ENCODE measurements at regions not wholly inside any gene's neighbourhood (a gene's known extent, or its start where the extent isn't known, plus 50 kb on each side); places are given as distances from the start of the nearest gene placed in this dataset.

DNA sequence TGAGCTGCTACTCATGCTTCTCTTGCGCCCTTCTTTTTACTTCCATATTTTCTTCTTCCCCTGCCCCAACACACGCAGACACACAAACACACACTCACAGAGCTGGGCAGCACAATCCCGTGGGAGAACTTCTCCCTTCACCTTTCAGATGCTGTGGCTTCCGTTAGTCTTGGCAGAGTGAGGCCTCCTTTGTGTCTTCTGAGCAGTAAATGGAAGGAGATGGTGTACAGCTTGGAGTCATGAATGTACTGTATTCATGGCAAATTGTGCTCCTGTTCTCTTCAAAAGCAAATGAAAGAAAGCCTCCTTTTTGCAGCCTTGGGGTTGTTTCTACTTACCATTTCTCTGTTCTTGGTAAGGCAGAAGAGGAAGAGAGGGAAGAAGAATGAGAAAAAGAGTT lies 456.6 kb upstream of the TLE4 start:
- TF ChIP-seq, protein P1, sequence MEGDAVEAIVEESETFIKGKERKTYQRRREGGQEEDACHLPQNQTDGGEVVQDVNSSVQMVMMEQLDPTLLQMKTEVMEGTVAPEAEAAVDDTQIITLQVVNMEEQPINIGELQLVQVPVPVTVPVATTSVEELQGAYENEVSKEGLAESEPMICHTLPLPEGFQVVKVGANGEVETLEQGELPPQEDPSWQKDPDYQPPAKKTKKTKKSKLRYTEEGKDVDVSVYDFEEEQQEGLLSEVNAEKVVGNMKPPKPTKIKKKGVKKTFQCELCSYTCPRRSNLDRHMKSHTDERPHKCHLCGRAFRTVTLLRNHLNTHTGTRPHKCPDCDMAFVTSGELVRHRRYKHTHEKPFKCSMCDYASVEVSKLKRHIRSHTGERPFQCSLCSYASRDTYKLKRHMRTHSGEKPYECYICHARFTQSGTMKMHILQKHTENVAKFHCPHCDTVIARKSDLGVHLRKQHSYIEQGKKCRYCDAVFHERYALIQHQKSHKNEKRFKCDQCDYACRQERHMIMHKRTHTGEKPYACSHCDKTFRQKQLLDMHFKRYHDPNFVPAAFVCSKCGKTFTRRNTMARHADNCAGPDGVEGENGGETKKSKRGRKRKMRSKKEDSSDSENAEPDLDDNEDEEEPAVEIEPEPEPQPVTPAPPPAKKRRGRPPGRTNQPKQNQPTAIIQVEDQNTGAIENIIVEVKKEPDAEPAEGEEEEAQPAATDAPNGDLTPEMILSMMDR (conservative IDR thresholded peaks at IDR 0.05; ENCODE audit: low read depth, low read length) = no peak
- no peak for TF ChIP-seq EZH2 (IDR thresholded peaks at IDR 0.05; ENCODE audit: borderline replicate concordance, low read depth, low read length, poor library complexity, severe bottlenecking)

All from A673 (cell line).